ENCODE measurements at regions not wholly inside any gene's neighbourhood (a gene's known extent, or its start where the extent isn't known, plus 50 kb on each side); places are given as distances from the start of the nearest gene placed in this dataset.

DNA sequence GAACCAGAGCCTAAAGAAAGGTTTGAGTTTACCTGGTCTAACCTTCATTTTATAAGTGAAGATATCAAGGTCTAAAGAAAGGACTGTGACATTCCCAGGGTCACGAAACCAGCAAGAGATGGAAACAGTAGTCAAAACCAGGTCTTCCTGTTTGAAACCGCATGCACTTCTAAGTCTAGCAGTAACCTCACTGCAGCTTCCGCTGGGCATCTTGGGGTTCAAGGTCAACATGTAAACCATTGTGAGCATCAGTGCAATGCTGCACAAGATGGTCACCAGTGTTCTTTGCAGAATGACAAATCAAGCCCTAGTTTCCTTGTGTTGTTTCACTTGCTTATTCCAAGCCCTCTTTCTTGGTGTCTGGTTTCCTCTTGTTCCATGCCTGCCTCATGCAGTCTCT lies 292.9 kb upstream of the MEX3C start:
- no peak overlapping the region for H2AFZ ChIP-seq (ENCODE audit: low read depth, low read length)
- H3K36me3 ChIP-seq (replicated peaks; ENCODE audit: low read depth, low read length): no peaks in the 10 kb centered on the region
- H4K20me1 ChIP-seq (ENCODE audit: insufficient read depth, low read length): no peaks in the 10 kb centered on the region
- no peak overlapping the region for H3K4me2 ChIP-seq (ENCODE audit: low read length)
- no peaks in the 10 kb centered on the region for H3K27me3 ChIP-seq (ENCODE audit: low read depth, low read length)
- H3K27ac ChIP-seq (ENCODE audit: low read length): no peak overlapping the region
- no peaks in the 10 kb centered on the region for H3K4me1 ChIP-seq (ENCODE audit: low read length)
- H3K9ac ChIP-seq (ENCODE audit: low read length): no peak overlapping the region
- no peak for TF ChIP-seq EZH2phosphoT487 (IDR thresholded peaks at IDR 0.05; ENCODE audit: low read depth)
- TF ChIP-seq, protein P1, sequence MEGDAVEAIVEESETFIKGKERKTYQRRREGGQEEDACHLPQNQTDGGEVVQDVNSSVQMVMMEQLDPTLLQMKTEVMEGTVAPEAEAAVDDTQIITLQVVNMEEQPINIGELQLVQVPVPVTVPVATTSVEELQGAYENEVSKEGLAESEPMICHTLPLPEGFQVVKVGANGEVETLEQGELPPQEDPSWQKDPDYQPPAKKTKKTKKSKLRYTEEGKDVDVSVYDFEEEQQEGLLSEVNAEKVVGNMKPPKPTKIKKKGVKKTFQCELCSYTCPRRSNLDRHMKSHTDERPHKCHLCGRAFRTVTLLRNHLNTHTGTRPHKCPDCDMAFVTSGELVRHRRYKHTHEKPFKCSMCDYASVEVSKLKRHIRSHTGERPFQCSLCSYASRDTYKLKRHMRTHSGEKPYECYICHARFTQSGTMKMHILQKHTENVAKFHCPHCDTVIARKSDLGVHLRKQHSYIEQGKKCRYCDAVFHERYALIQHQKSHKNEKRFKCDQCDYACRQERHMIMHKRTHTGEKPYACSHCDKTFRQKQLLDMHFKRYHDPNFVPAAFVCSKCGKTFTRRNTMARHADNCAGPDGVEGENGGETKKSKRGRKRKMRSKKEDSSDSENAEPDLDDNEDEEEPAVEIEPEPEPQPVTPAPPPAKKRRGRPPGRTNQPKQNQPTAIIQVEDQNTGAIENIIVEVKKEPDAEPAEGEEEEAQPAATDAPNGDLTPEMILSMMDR (IDR thresholded peaks at IDR 0.05; ENCODE audit: low read depth, low read length): no peak
- no peaks in the 10 kb centered on the region for H3K79me2 ChIP-seq (ENCODE audit: low read length)
- no peak overlapping the region for H3K4me3 ChIP-seq (ENCODE audit: low read length)
- H3K9me3 ChIP-seq (ENCODE audit: insufficient read depth, low read length): no peaks in the 10 kb centered on the region

DNA sequence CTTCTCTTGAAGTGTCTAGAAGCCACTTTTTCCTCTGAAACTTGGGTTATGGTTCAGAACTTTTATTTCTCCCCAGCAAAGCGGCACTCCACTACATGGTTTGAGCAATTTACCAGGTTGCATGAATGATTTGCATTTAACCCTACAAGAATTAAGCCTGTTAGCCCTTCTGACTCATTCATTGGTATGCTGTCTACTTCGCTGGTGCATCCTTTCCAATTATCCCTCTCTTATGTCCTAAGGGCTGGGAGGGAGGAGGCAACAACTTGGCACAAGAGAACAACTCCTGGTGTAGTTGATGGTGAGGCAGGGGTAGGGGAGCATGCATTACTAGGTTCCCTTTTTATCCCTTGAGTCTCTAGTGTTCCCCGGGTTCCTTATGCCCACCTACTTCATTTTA lies 293.4 kb upstream of the MEX3C start:
- no peak for TF ChIP-seq EZH2phosphoT487 (IDR thresholded peaks at IDR 0.05; ENCODE audit: low read depth)
- TF ChIP-seq, protein P1 (IDR thresholded peaks at IDR 0.05; ENCODE audit: low read depth, low read length): no peak
- H3K27ac ChIP-seq (ENCODE audit: low read length): no peak overlapping the region
- H2AFZ ChIP-seq (ENCODE audit: low read depth, low read length): no peak overlapping the region

DNA sequence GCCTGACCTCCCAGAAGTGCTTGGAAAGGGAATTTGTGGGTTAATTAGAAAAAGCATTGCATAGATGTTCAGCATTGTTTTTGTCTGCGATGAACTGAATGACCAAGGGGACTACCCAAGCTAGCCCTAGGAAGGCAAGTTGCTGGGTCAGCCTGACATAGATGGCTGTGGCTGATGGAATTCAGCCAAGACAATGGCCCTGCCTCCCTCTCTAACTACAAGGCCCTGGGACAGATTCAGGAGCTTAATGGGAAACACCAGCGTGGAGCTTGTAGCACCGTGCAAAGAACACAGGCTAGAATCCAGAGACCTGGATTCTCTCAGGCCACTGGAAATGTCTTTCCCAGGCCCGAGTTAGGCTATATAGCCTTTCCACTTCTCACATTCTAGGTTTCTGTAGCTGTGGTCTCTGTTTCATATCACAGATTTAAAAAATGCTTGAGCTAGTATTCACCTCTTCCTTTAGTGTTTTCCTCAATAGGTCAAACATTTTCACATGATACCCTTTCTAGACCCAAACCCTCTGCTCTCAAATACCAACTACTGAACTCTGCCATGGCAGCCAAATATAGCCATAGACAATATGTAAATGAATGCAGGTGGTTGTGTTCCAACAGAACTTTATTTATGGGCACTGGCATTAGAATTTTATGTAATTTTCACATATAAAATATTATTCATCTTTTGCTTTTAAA lies 294.3 kb upstream of the MEX3C start:
- no peak overlapping the region for H3K9ac ChIP-seq (ENCODE audit: low read length)

More for the DNA sequence above, 293.4 kb upstream of the MEX3C start:
- Histone ChIP-seq H3K27me3 (ENCODE audit: low read depth, low read length) (no peaks in the 10 kb centered on the region), H3K9me3 (ENCODE audit: insufficient read depth, low read length) (no peaks in the 10 kb centered on the region), H3K36me3 (replicated peaks; ENCODE audit: low read depth, low read length) (no peaks in the 10 kb centered on the region), H3K79me2 (ENCODE audit: low read length) (no peaks in the 10 kb centered on the region), H3K4me3 (ENCODE audit: low read length) (no peak overlapping the region), H3K9ac (ENCODE audit: low read length) (no peak overlapping the region), H3K4me2 (ENCODE audit: low read length) (no peak overlapping the region), H4K20me1 (ENCODE audit: insufficient read depth, low read length) (no peaks in the 10 kb centered on the region), H3K4me1 (ENCODE audit: low read length) (no peaks in the 10 kb centered on the region)

DNA sequence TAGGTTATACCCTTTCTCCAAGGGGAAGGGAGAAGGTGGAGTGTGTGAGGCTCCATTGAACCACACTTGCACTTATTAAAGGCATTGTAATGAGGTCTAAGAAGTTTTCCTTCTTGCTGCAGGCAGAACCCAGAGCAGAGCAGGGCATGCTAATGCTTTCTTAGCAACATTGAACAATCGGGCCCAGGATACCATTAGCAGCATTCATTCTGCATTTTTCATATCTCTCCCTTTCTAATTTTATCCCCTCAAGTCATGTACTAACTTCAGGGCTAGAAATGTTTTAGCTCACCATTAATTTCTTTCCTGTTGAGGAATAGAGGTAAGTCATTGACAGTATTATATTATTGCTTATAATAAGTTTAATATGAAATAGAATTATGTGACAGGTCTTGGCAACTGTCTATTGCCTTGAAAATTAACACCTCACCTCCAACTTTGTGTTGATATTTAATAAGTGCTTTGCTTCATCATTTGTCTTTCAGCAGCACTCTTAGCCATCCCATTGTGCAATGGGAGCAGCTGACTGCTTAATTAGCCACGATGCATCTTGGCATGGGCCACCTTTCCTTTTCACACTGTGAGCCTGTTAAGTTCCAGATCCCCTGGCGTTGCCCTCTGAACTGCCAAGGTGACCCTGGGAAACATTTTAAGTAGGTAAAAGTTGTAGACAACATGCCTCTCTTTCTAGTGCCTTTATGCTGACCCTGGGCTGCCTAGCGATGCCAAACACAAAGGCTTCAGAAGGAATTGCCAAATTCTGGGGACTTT lies 300.8 kb upstream of the MEX3C start:
- H4K20me1 ChIP-seq (ENCODE audit: insufficient read depth, low read length): no peaks in the 10 kb centered on the region
- TF ChIP-seq EZH2phosphoT487 (IDR thresholded peaks at IDR 0.05; ENCODE audit: low read depth): no peak
- TF ChIP-seq, protein P1 (IDR thresholded peaks at IDR 0.05; ENCODE audit: low read depth, low read length): no peak
- no peaks in the 10 kb centered on the region for H3K9me3 ChIP-seq (ENCODE audit: insufficient read depth, low read length)
- no peak overlapping the region for H3K4me3 ChIP-seq (ENCODE audit: low read length)
- no peaks in the 10 kb centered on the region for H3K36me3 ChIP-seq (replicated peaks; ENCODE audit: low read depth, low read length)
- H3K79me2 ChIP-seq (ENCODE audit: low read length): no peaks in the 10 kb centered on the region
- no peaks in the 10 kb centered on the region for H3K27me3 ChIP-seq (ENCODE audit: low read depth, low read length)
- no peak overlapping the region for H2AFZ ChIP-seq (ENCODE audit: low read depth, low read length)
- no peak overlapping the region for H3K27ac ChIP-seq (ENCODE audit: low read length)
- H3K4me2 ChIP-seq (ENCODE audit: low read length): no peak overlapping the region
- no peaks in the 10 kb centered on the region for H3K4me1 ChIP-seq (ENCODE audit: low read length)
- H3K9ac ChIP-seq (ENCODE audit: low read length): no peak overlapping the region

More for the DNA sequence above, 294.3 kb upstream of the MEX3C start:
- TF ChIP-seq, protein P1 (IDR thresholded peaks at IDR 0.05; ENCODE audit: low read depth, low read length): no peak
- Histone ChIP-seq H3K4me2 (ENCODE audit: low read length) (no peak overlapping the region), H3K4me1 (ENCODE audit: low read length) (no peaks in the 10 kb centered on the region), H3K4me3 (ENCODE audit: low read length) (no peak overlapping the region), H2AFZ (ENCODE audit: low read depth, low read length) (no peak overlapping the region), H3K27me3 (ENCODE audit: low read depth, low read length) (no peaks in the 10 kb centered on the region), H4K20me1 (ENCODE audit: insufficient read depth, low read length) (no peaks in the 10 kb centered on the region), H3K9me3 (ENCODE audit: insufficient read depth, low read length) (no peaks in the 10 kb centered on the region), H3K27ac (ENCODE audit: low read length) (no peak overlapping the region), H3K36me3 (replicated peaks; ENCODE audit: low read depth, low read length) (no peaks in the 10 kb centered on the region), H3K79me2 (ENCODE audit: low read length) (no peaks in the 10 kb centered on the region)
